A673 (cell line): ENCODE measurements at regions not wholly inside any gene's neighbourhood (a gene's known extent, or its start where the extent isn't known, plus 50 kb on each side); places are given as distances from the start of the nearest gene placed in this dataset.

Experiments
- BruUV-seq: library from RNA; stranded (reverse); fragments of 400-500 nt; replicated peaks from 2 replicates; lab custom pipeline; 2021; lab: Mats Ljungman, UMichigan
- CTCF ChIA-PET: fragments of 300-600 bp; sonication (Branson Sonifier 250); formaldehyde crosslinking; loops from one replicate; lab custom pipeline; 2022; ENCODE audit warnings: antibody characterized with exemption; lab: Charles Lee
- POLR2A ChIA-PET: fragments of 300-600 bp; sonication (Branson Sonifier 250); formaldehyde crosslinking; loops from one replicate; lab custom pipeline; 2022; ENCODE audit warnings: antibody characterized with exemption; ENCODE audit not compliant: low non-redundant PET; lab: Charles Lee
- DNase-seq: peaks from one replicate; pipeline ENCODE4 v3.0.0-alpha.2; 2015; ENCODE audit warnings: low spot score
- H3K27ac ChIP-seq: fragments of 200-600 bp; sonication (generic); 2 replicates; pipeline ENCODE4 v1.5.1; 2016; ENCODE audit warnings: mixed run types, low read depth, mild to moderate bottlenecking, mixed read lengths, antibody characterized with exemption, low read length; ENCODE audit not compliant: poor library complexity, severe bottlenecking
- H3K27me3 ChIP-seq: fragments of 200-600 bp; sonication (generic); replicated peaks from 2 replicates; pipeline ENCODE4 v1.6.1; 2017; ENCODE audit warnings: mixed run types, low read depth, mild to moderate bottlenecking, mixed read lengths, antibody characterized with exemption, low read length; ENCODE audit not compliant: insufficient read depth, poor library complexity
- H3K36me3 ChIP-seq: fragments of 200-600 bp; sonication (generic); 2 replicates; pipeline ENCODE4 v1.6.1; 2016; ENCODE audit warnings: mixed run types, mild to moderate bottlenecking, mixed read lengths, antibody characterized with exemption, low read length; ENCODE audit not compliant: insufficient read depth, poor library complexity, severe bottlenecking
- H3K4me1 ChIP-seq: fragments of 200-600 bp; sonication (generic); 2 replicates; pipeline ENCODE4 v1.6.1; 2017; ENCODE audit warnings: mixed run types, mild to moderate bottlenecking, mixed read lengths, antibody characterized with exemption, low read length; ENCODE audit not compliant: insufficient read depth, poor library complexity, severe bottlenecking
- H3K4me3 ChIP-seq: fragments of 200-600 bp; sonication (generic); 2 replicates; pipeline ENCODE4 v1.5.1; 2016; ENCODE audit warnings: low read depth, mixed run types, mild to moderate bottlenecking, mixed read lengths, low read length; ENCODE audit not compliant: poor library complexity, severe bottlenecking
- H3K9me3 ChIP-seq: fragments of 200-600 bp; sonication (generic); 2 replicates; pipeline ENCODE4 v1.6.1; 2016; ENCODE audit warnings: mixed run types, low read depth, mild to moderate bottlenecking, mixed read lengths, antibody characterized with exemption, low read length; ENCODE audit not compliant: poor library complexity, severe bottlenecking
- EZH2 ChIP-seq: fragments of 200-600 bp; sonication (generic); IDR thresholded peaks from 2 replicates; pipeline ENCODE4 v1.6.1; 2017; ENCODE audit warnings: borderline replicate concordance, low read depth, mild to moderate bottlenecking, mixed read lengths, antibody characterized with exemption, low read length; ENCODE audit not compliant: poor library complexity, severe bottlenecking
- intact Hi-C: fragments of 100-400 bp; cut with micrococcal nuclease; formaldehyde crosslinking; loops from one replicate; pipeline ENCODE4 v1.10.0; 2022; ENCODE audit not compliant: unreplicated experiment
- TF ChIP-seq, protein P1 (sequence below): fragments of 300-800, 200-600 bp; sonication (generic); conservative IDR thresholded peaks from 2 replicates; pipeline ENCODE4 v1.5.1; 2017; ENCODE audit warnings: low read depth, mild to moderate bottlenecking, antibody characterized with exemption, low read length, moderate library complexity, mixed read lengths

DNA sequence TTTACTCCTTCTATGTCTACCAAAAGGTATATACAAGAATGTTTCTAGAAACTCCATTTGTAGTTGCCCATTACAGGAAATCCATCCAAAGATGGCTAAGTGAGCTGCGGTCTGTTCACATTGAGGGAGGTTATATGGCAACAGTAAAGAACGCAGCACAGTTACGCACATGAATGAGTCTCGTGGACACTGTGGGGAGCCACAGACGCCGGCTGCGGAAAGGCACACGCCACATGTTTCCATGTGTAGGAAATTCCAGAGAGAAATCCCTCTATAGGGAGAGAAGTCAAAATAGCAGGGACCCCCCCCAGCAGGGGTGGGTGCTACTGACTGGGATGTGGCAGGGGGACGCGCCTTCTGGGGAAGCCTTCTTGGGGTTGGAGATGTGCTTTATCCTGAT, 139.0 kb upstream of the NCOR2 start:
- Histone ChIP-seq H3K27ac (no peak overlapping the region), H3K36me3 (no peaks in the 10 kb centered on the region), H3K4me3 (no peak overlapping the region), H3K9me3 (peaks cover 5% of the 10 kb centered on the region), H3K27me3 (no peaks in the 10 kb centered on the region), H3K4me1 (peaks cover 18% of the 10 kb centered on the region)
- CTCF ChIA-PET: no interaction called here
- POLR2A ChIA-PET: no interaction called here
- TF ChIP-seq, protein P1, sequence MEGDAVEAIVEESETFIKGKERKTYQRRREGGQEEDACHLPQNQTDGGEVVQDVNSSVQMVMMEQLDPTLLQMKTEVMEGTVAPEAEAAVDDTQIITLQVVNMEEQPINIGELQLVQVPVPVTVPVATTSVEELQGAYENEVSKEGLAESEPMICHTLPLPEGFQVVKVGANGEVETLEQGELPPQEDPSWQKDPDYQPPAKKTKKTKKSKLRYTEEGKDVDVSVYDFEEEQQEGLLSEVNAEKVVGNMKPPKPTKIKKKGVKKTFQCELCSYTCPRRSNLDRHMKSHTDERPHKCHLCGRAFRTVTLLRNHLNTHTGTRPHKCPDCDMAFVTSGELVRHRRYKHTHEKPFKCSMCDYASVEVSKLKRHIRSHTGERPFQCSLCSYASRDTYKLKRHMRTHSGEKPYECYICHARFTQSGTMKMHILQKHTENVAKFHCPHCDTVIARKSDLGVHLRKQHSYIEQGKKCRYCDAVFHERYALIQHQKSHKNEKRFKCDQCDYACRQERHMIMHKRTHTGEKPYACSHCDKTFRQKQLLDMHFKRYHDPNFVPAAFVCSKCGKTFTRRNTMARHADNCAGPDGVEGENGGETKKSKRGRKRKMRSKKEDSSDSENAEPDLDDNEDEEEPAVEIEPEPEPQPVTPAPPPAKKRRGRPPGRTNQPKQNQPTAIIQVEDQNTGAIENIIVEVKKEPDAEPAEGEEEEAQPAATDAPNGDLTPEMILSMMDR: no peak
- no peak for TF ChIP-seq EZH2
- no TSS peak for BruUV-seq
- intact Hi-C loops: no loop called here
- no peak for DNase-seq

DNA sequence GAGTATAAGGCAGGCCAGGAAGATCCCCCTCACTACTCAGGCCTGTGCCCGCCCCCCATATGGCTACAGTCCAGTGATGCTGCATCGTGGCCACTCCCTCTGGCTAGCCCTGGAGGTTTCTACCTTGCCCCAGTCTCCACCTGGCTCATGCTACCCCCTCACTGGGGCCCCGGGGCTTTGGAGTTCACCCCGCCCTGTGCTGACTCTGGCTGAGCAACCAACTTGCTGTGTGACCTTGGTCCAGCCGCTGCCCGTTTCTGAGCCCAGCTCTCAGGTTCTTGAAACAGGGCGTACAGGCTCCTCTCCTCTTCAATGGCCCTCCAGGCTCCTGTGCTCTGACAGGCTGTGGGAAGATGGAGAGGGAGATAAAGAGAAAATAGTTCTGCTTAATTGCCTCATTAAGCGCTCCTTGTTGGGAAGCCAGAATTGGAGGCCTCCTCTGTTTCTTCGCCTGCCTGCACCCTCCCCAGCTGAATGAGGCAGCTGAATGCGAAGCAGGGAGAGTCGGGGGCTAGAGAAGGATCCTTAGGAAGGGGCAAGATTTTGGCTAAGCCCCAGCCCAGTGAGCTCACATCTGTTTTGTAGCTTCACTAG, 138.2 kb upstream of the NCOR2 start:
- Histone ChIP-seq H3K27ac (no peak overlapping the region), H3K27me3 (no peaks in the 10 kb centered on the region), H3K4me1 (peaks cover 21% of the 10 kb centered on the region), H3K9me3 (peaks cover 5% of the 10 kb centered on the region), H3K36me3 (no peaks in the 10 kb centered on the region), H3K4me3 (no peak overlapping the region)
- CTCF ChIA-PET: no interaction called here
- no peak for DNase-seq
- BruUV-seq: no TSS peak
- POLR2A ChIA-PET: no interaction called here
- TF ChIP-seq, protein P1: no peak
- no peak for TF ChIP-seq EZH2
- intact Hi-C loops: no loop called here

DNA sequence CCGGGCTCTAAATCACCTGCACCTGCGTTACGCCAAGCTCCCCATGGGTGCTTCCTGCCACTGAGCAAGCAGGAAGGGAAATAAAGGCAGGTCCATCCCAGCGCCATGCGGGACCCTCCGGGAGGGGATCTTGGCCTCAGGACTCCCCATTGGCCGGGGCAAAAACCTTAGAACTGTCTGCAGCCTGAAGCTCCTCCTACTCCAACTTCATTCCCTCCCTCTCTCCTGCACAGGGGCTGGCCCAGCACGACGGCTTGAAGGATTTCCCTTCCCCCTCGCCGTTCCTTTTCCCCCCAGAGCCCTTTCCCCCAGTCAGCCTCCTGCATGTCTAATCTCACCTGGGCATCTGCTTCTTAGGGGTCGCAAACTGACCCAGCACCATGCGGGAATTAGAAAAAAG, 137.2 kb upstream of the NCOR2 start:
- no TSS peak for BruUV-seq
- TF ChIP-seq EZH2: no peak
- TF ChIP-seq, protein P1: no peak
- no peak overlapping the region for H3K27ac ChIP-seq
- H3K36me3 ChIP-seq: no peaks in the 10 kb centered on the region
- H3K27me3 ChIP-seq: no peaks in the 10 kb centered on the region
- no peak overlapping the region for H3K4me3 ChIP-seq
- ChIA-PET POLR2A (no interaction called here), CTCF (no interaction called here)
- H3K4me1 ChIP-seq: peaks cover 21% of the 10 kb centered on the region
- peaks cover 5% of the 10 kb centered on the region for H3K9me3 ChIP-seq
- intact Hi-C loops: no loop called here
- DNase-seq: no peak
